ENCODE measurements at regions not wholly inside any gene's neighbourhood (a gene's known extent, or its start where the extent isn't known, plus 50 kb on each side); places are given as distances from the start of the nearest gene placed in this dataset.
"Not testable (repeated sequence)": the region's sequence is repeated elsewhere in the genome, so short reads cannot be mapped to it uniquely, and the experiment has no call there.

GRCh38 chr5:131107128-131107527, 57.9 kb downstream of the HINT1 start:
- Histone ChIP-seq H3K27ac (ENCODE audit: low read length) (no peak overlapping the region), H3K4me1 (ENCODE audit: control insufficient read depth in 1 of 2, insufficient read depth in 2 of 2, low read length in 2 of 2) (no peaks in the 10 kb centered on the region), H3K27me3 (ENCODE audit: low read depth, low read length) (no peaks in the 10 kb centered on the region), H3K9me3 (ENCODE audit: control insufficient read depth in 1 of 2, low read length in 2 of 2) (no peaks in the 10 kb centered on the region), H3K4me3 (ENCODE audit: low read depth in 1 of 2, low read length in 2 of 2) (no peak overlapping the region), H3K36me3 (ENCODE audit: control insufficient read depth in 1 of 2, insufficient read depth in 2 of 2, low read length in 2 of 2) (no peaks in the 10 kb centered on the region)

GRCh38 chr5:131104169-131104808, 60.8 kb downstream of the HINT1 start:
- Histone ChIP-seq H3K36me3 (ENCODE audit: control insufficient read depth in 1 of 2, insufficient read depth in 2 of 2, low read length in 2 of 2) (no peaks in the 10 kb centered on the region), H3K9me3 (ENCODE audit: control insufficient read depth in 1 of 2, low read length in 2 of 2) (no peaks in the 10 kb centered on the region), H3K27ac (ENCODE audit: low read length) (no peak overlapping the region), H3K4me3 (ENCODE audit: low read depth in 1 of 2, low read length in 2 of 2) (no peak overlapping the region), H3K4me1 (ENCODE audit: control insufficient read depth in 1 of 2, insufficient read depth in 2 of 2, low read length in 2 of 2) (no peaks in the 10 kb centered on the region), H3K27me3 (ENCODE audit: low read depth, low read length) (no peaks in the 10 kb centered on the region)

GRCh38 chr5:131096774-131097710, 68.0 kb downstream of the HINT1 start:
- Histone ChIP-seq H3K27ac (ENCODE audit: low read length) (no peak overlapping the region), H3K4me3 (ENCODE audit: low read depth in 1 of 2, low read length in 2 of 2) (no peak overlapping the region), H3K36me3 (ENCODE audit: control insufficient read depth in 1 of 2, insufficient read depth in 2 of 2, low read length in 2 of 2) (no peaks in the 10 kb centered on the region), H3K27me3 (ENCODE audit: low read depth, low read length) (no peaks in the 10 kb centered on the region), H3K9me3 (ENCODE audit: control insufficient read depth in 1 of 2, low read length in 2 of 2) (no peaks in the 10 kb centered on the region), H3K4me1 (ENCODE audit: control insufficient read depth in 1 of 2, insufficient read depth in 2 of 2, low read length in 2 of 2) (no peaks in the 10 kb centered on the region)

- H3K9me3 ChIP-seq (ENCODE audit: control insufficient read depth in 1 of 2, low read length in 2 of 2); H3K4me3 ChIP-seq (ENCODE audit: low read depth in 1 of 2, low read length in 2 of 2); H3K27ac ChIP-seq (ENCODE audit: low read length); H3K4me1 ChIP-seq (ENCODE audit: control insufficient read depth in 1 of 2, insufficient read depth in 2 of 2, low read length in 2 of 2); H3K27me3 ChIP-seq (ENCODE audit: low read depth, low read length); H3K36me3 ChIP-seq (ENCODE audit: control insufficient read depth in 1 of 2, insufficient read depth in 2 of 2, low read length in 2 of 2): not testable (repeated sequence)
Observed at GRCh38 chr5:131095561-131095960, 69.5 kb downstream of the HINT1 start.

GRCh38 chr5:131084436-131084835, 80.6 kb downstream of the HINT1 start:
- H3K9me3 ChIP-seq (ENCODE audit: control insufficient read depth in 1 of 2, low read length in 2 of 2) = no peaks in the 10 kb centered on the region
- H3K4me3 ChIP-seq (ENCODE audit: low read depth in 1 of 2, low read length in 2 of 2) = no peak overlapping the region
- H3K4me1 ChIP-seq (ENCODE audit: control insufficient read depth in 1 of 2, insufficient read depth in 2 of 2, low read length in 2 of 2) = no peaks in the 10 kb centered on the region
- H3K27ac ChIP-seq (ENCODE audit: low read length) = no peak overlapping the region
- no peaks in the 10 kb centered on the region for H3K27me3 ChIP-seq (ENCODE audit: low read depth, low read length)
- H3K36me3 ChIP-seq (ENCODE audit: control insufficient read depth in 1 of 2, insufficient read depth in 2 of 2, low read length in 2 of 2) = no peaks in the 10 kb centered on the region

- Histone ChIP-seq H3K4me3 (ENCODE audit: low read depth in 1 of 2, low read length in 2 of 2) (no peak overlapping the region), H3K9me3 (ENCODE audit: control insufficient read depth in 1 of 2, low read length in 2 of 2) (no peaks in the 10 kb centered on the region), H3K27me3 (ENCODE audit: low read depth, low read length) (no peaks in the 10 kb centered on the region), H3K4me1 (ENCODE audit: control insufficient read depth in 1 of 2, insufficient read depth in 2 of 2, low read length in 2 of 2) (no peaks in the 10 kb centered on the region), H3K36me3 (ENCODE audit: control insufficient read depth in 1 of 2, insufficient read depth in 2 of 2, low read length in 2 of 2) (no peaks in the 10 kb centered on the region), H3K27ac (ENCODE audit: low read length) (no peak overlapping the region)
Observed at GRCh38 chr5:131081913-131082488, 83.1 kb downstream of the HINT1 start.

GRCh38 chr5:131081374-131081773, 83.7 kb downstream of the HINT1 start:
- Histone ChIP-seq H3K4me3 (ENCODE audit: low read depth in 1 of 2, low read length in 2 of 2) (no peak overlapping the region), H3K36me3 (ENCODE audit: control insufficient read depth in 1 of 2, insufficient read depth in 2 of 2, low read length in 2 of 2) (no peaks in the 10 kb centered on the region), H3K9me3 (ENCODE audit: control insufficient read depth in 1 of 2, low read length in 2 of 2) (no peaks in the 10 kb centered on the region), H3K27ac (ENCODE audit: low read length) (no peak overlapping the region), H3K4me1 (ENCODE audit: control insufficient read depth in 1 of 2, insufficient read depth in 2 of 2, low read length in 2 of 2) (no peaks in the 10 kb centered on the region), H3K27me3 (ENCODE audit: low read depth, low read length) (no peaks in the 10 kb centered on the region)

- H3K4me3 ChIP-seq (ENCODE audit: low read depth in 1 of 2, low read length in 2 of 2) = no peak overlapping the region
- H3K36me3 ChIP-seq (ENCODE audit: control insufficient read depth in 1 of 2, insufficient read depth in 2 of 2, low read length in 2 of 2) = no peaks in the 10 kb centered on the region
- H3K9me3 ChIP-seq (ENCODE audit: control insufficient read depth in 1 of 2, low read length in 2 of 2) = no peaks in the 10 kb centered on the region
- no peaks in the 10 kb centered on the region for H3K4me1 ChIP-seq (ENCODE audit: control insufficient read depth in 1 of 2, insufficient read depth in 2 of 2, low read length in 2 of 2)
- no peak overlapping the region for H3K27ac ChIP-seq (ENCODE audit: low read length)
- no peaks in the 10 kb centered on the region for H3K27me3 ChIP-seq (ENCODE audit: low read depth, low read length)
Observed at GRCh38 chr5:131079232-131079631, 85.8 kb downstream of the HINT1 start.

GRCh38 chr5:131068893-131069643, 96.0 kb downstream of the HINT1 start:
- Histone ChIP-seq H3K9me3 (ENCODE audit: control insufficient read depth in 1 of 2, low read length in 2 of 2) (peaks cover 0 to 8% of the 10 kb centered on the region in 2 donors), H3K27ac (ENCODE audit: low read length) (no peak overlapping the region), H3K4me3 (ENCODE audit: low read depth in 1 of 2, low read length in 2 of 2) (no peak overlapping the region), H3K36me3 (ENCODE audit: control insufficient read depth in 1 of 2, insufficient read depth in 2 of 2, low read length in 2 of 2) (no peaks in the 10 kb centered on the region), H3K4me1 (ENCODE audit: control insufficient read depth in 1 of 2, insufficient read depth in 2 of 2, low read length in 2 of 2) (peaks cover 0 to 8% of the 10 kb centered on the region in 2 donors), H3K27me3 (ENCODE audit: low read depth, low read length) (no peaks in the 10 kb centered on the region)

GRCh38 chr5:131068076-131068475, 97.0 kb downstream of the HINT1 start:
- peaks cover 0 to 8% of the 10 kb centered on the region in 2 donors for H3K4me1 ChIP-seq (ENCODE audit: control insufficient read depth in 1 of 2, insufficient read depth in 2 of 2, low read length in 2 of 2)
- peaks cover 0 to 8% of the 10 kb centered on the region in 2 donors for H3K9me3 ChIP-seq (ENCODE audit: control insufficient read depth in 1 of 2, low read length in 2 of 2)
- no peak overlapping the region for H3K4me3 ChIP-seq (ENCODE audit: low read depth in 1 of 2, low read length in 2 of 2)
- H3K27me3 ChIP-seq (ENCODE audit: low read depth, low read length) = no peaks in the 10 kb centered on the region
- H3K27ac ChIP-seq (ENCODE audit: low read length) = no peak overlapping the region
- no peaks in the 10 kb centered on the region for H3K36me3 ChIP-seq (ENCODE audit: control insufficient read depth in 1 of 2, insufficient read depth in 2 of 2, low read length in 2 of 2)

- H3K27ac ChIP-seq (ENCODE audit: low read length) = no peak overlapping the region
- H3K36me3 ChIP-seq (ENCODE audit: control insufficient read depth in 1 of 2, insufficient read depth in 2 of 2, low read length in 2 of 2) = no peaks in the 10 kb centered on the region
- H3K4me3 ChIP-seq (ENCODE audit: low read depth in 1 of 2, low read length in 2 of 2) = no peak overlapping the region
- H3K4me1 ChIP-seq (ENCODE audit: control insufficient read depth in 1 of 2, insufficient read depth in 2 of 2, low read length in 2 of 2) = peaks cover 0 to 8% of the 10 kb centered on the region in 2 donors
- H3K27me3 ChIP-seq (ENCODE audit: low read depth, low read length) = no peaks in the 10 kb centered on the region
- H3K9me3 ChIP-seq (ENCODE audit: control insufficient read depth in 1 of 2, low read length in 2 of 2) = peaks cover 0 to 8% of the 10 kb centered on the region in 2 donors
Observed at GRCh38 chr5:131067636-131068035, 97.4 kb downstream of the HINT1 start.
